ENCODE measurements at regions not wholly inside any gene's neighbourhood (a gene's known extent, or its start where the extent isn't known, plus 50 kb on each side); places are given as distances from the start of the nearest gene placed in this dataset.

GRCh38 chr12:19010087-19010486 is 119.4 kb upstream of the PLEKHA5 start:
- intact Hi-C loops (cut with micrococcal nuclease) = no loop called here
- no peaks in the 10 kb centered on the region for H3K27me3 Mint-ChIP-seq
- Histone ChIP-seq H4K20me1 (ENCODE audit: control insufficient read depth, insufficient read depth, low read length, poor library complexity, severe bottlenecking) (no peaks in the 10 kb centered on the region), H3K9ac (ENCODE audit: low read length) (no peak overlapping the region), H3K4me1 (ENCODE audit: control insufficient read depth in 2 of 2, insufficient read depth in 2 of 2, low read length in 2 of 2) (no peaks in the 10 kb centered on the region), H3K4me2 (replicated peaks; ENCODE audit: low read depth, low read length, poor library complexity, severe bottlenecking) (no peak overlapping the region), H3K4me3 (ENCODE audit: control extremely low read depth in 1 of 5, extremely low read depth in 1 of 5, insufficient read depth in 1 of 5, low read depth in 2 of 5, low read length in 4 of 5) (no peak overlapping the region), H3K9me3 (ENCODE audit: control extremely low read depth in 1 of 3, control insufficient read depth in 2 of 3, insufficient read depth in 1 of 3, low read length in 2 of 3) (no peaks in the 10 kb centered on the region), H3K27me3 (replicated peaks in 1 of 4; ENCODE audit: control extremely low read depth in 1 of 4, control insufficient read depth in 3 of 4, insufficient read depth in 4 of 4, low read length in 3 of 4) (no peaks in the 10 kb centered on the region), H3K36me3 (replicated peaks in 1 of 2; ENCODE audit: control extremely low read depth in 1 of 2, control insufficient read depth in 1 of 2, extremely low read depth in 1 of 2, insufficient read depth in 2 of 2, low read length in 1 of 2) (no peaks in the 10 kb centered on the region), H3K79me2 (ENCODE audit: control insufficient read depth, insufficient read depth, low read length) (no peaks in the 10 kb centered on the region), H2AFZ (ENCODE audit: insufficient read depth, low read depth, low read length, poor library complexity, severe bottlenecking) (no peak overlapping the region), H3K27ac (ENCODE audit: low read length in 2 of 2) (no peak overlapping the region)
- ATAC-seq (ENCODE audit: low read depth) = no peak
- no peaks in the 10 kb centered on the region for H3K4me1 Mint-ChIP-seq
- CTCF ChIA-PET = no interaction called here
- no peak for TF ChIP-seq CTCF (IDR thresholded peaks at IDR 0.05)
- no peaks in the 10 kb centered on the region for H3K9me3 Mint-ChIP-seq (ENCODE audit: insufficient read depth)
- DNase-seq = no peak
- no peak overlapping the region for H3K4me3 Mint-ChIP-seq
- POLR2A ChIA-PET = no interaction called here
- 83% methylated on average over 3 of the region's 3 CpGs for WGBS (ENCODE audit: insufficient coverage)
- H3K27ac Mint-ChIP-seq = no peak overlapping the region

- POLR2A ChIA-PET = no interaction called here
- H3K4me1 Mint-ChIP-seq = no peaks in the 10 kb centered on the region
- ATAC-seq (ENCODE audit: low read depth) (no peak), DNase-seq (no peak)
- 95% methylated on average over 8 of the region's 10 CpGs for WGBS (ENCODE audit: insufficient coverage)
- Histone ChIP-seq H3K27me3 (replicated peaks in 1 of 4; ENCODE audit: control extremely low read depth in 1 of 4, control insufficient read depth in 3 of 4, insufficient read depth in 4 of 4, low read length in 3 of 4) (no peaks in the 10 kb centered on the region), H2AFZ (ENCODE audit: insufficient read depth, low read depth, low read length, poor library complexity, severe bottlenecking) (no peak overlapping the region), H3K4me1 (ENCODE audit: control insufficient read depth in 2 of 2, insufficient read depth in 2 of 2, low read length in 2 of 2) (no peaks in the 10 kb centered on the region), H3K36me3 (replicated peaks in 1 of 2; ENCODE audit: control extremely low read depth in 1 of 2, control insufficient read depth in 1 of 2, extremely low read depth in 1 of 2, insufficient read depth in 2 of 2, low read length in 1 of 2) (no peaks in the 10 kb centered on the region), H4K20me1 (ENCODE audit: control insufficient read depth, insufficient read depth, low read length, poor library complexity, severe bottlenecking) (no peaks in the 10 kb centered on the region), H3K9me3 (ENCODE audit: control extremely low read depth in 1 of 3, control insufficient read depth in 2 of 3, insufficient read depth in 1 of 3, low read length in 2 of 3) (no peaks in the 10 kb centered on the region), H3K9ac (ENCODE audit: low read length) (no peak overlapping the region), H3K4me3 (ENCODE audit: control extremely low read depth in 1 of 5, extremely low read depth in 1 of 5, insufficient read depth in 1 of 5, low read depth in 2 of 5, low read length in 4 of 5) (no peak overlapping the region), H3K4me2 (replicated peaks; ENCODE audit: low read depth, low read length, poor library complexity, severe bottlenecking) (no peak overlapping the region), H3K27ac (ENCODE audit: low read length in 2 of 2) (no peak overlapping the region), H3K79me2 (ENCODE audit: control insufficient read depth, insufficient read depth, low read length) (no peaks in the 10 kb centered on the region)
- H3K4me3 Mint-ChIP-seq = no peak overlapping the region
- intact Hi-C loops (cut with micrococcal nuclease) = no loop called here
- CTCF ChIA-PET = no interaction called here
- H3K27ac Mint-ChIP-seq = no peak overlapping the region
- no peaks in the 10 kb centered on the region for H3K27me3 Mint-ChIP-seq
- peaks cover 1% of the 10 kb centered on the region for H3K9me3 Mint-ChIP-seq (ENCODE audit: insufficient read depth)
- TF ChIP-seq EZH2 (IDR thresholded peaks at IDR 0.05; ENCODE audit: borderline replicate concordance, insufficient read depth, low read depth, low read length, poor library complexity, severe bottlenecking) = no peak
- TF ChIP-seq CTCF (IDR thresholded peaks at IDR 0.05) = no peak
Observed at GRCh38 chr12:19010726-19011125, 118.8 kb upstream of the PLEKHA5 start.

All from B cell (primary cell).